GM23338 (cell line): ENCODE measurements at regions not wholly inside any gene's neighbourhood (a gene's known extent, or its start where the extent isn't known, plus 50 kb on each side); places are given as distances from the start of the nearest gene placed in this dataset.

Source experiments
- ATAC-seq: fragments of 200-7000 bp; cut with Tn5 transposase; 3 replicates; pipeline ENCODE4 v1.9.1; 2020
- DNase-seq: peaks from one replicate; pipeline ENCODE4 v3.0.0-alpha.2; 2015; ENCODE audit warnings: low spot score
- H2AFZ ChIP-seq: fragments of 200-600 bp; sonication (generic); 2 replicates; pipeline ENCODE4 v1.8.0; 2016; ENCODE audit warnings: antibody characterized with exemption, mild to moderate bottlenecking, moderate library complexity
- H3F3A ChIP-seq: fragments of 200-600 bp; sonication (generic); replicated peaks from 2 replicates; pipeline ENCODE4 v1.8.0; 2017; ENCODE audit warnings: antibody characterized with exemption, mixed run types, low read depth
- H3K27ac ChIP-seq: fragments of 200-600 bp; sonication (generic); 2 replicates; pipeline ENCODE4 v1.6.1; 2016; ENCODE audit warnings: low read depth
- H3K27me3 ChIP-seq: fragments of 200-600 bp; sonication (generic); 2 replicates; pipeline ENCODE4 v1.8.0; 2016; ENCODE audit warnings: mild to moderate bottlenecking, mixed run types, moderate library complexity; ENCODE audit not compliant: insufficient read depth
- H3K36me3 ChIP-seq: fragments of 200-600 bp; sonication (generic); 2 replicates; pipeline ENCODE4 v1.8.0; 2016; ENCODE audit warnings: mild to moderate bottlenecking; ENCODE audit not compliant: insufficient read depth
- H3K4me1 ChIP-seq: fragments of 200-600 bp; sonication (generic); 2 replicates; pipeline ENCODE4 v1.8.0; 2016; ENCODE audit warnings: mild to moderate bottlenecking, moderate library complexity; ENCODE audit not compliant: insufficient read depth
- H3K4me2 ChIP-seq: fragments of 200-600 bp; sonication (generic); 2 replicates; pipeline ENCODE4 v1.7.1; 2017; ENCODE audit warnings: mixed run types
- H3K4me3 ChIP-seq: fragments of 200-600 bp; sonication (generic); 2 replicates; pipeline ENCODE4 v1.6.1; 2016; ENCODE audit warnings: mixed run types
- H3K79me2 ChIP-seq: fragments of 200-600 bp; sonication (generic); replicated peaks from 2 replicates; pipeline ENCODE4 v1.8.0; 2017; ENCODE audit warnings: mild to moderate bottlenecking; ENCODE audit not compliant: insufficient read depth
- H3K9me2 ChIP-seq: fragments of 200-600 bp; sonication (generic); 2 replicates; pipeline ENCODE4 v1.8.0; 2017; ENCODE audit not compliant: insufficient read depth
- H4K20me1 ChIP-seq: fragments of 200-600 bp; sonication (generic); replicated peaks from 2 replicates; pipeline ENCODE4 v1.8.0; 2017; ENCODE audit warnings: mild to moderate bottlenecking; ENCODE audit not compliant: insufficient read depth
- H3K27ac Mint-ChIP-seq: 2 replicates; pipeline ENCODE4 v1.8.0; 2020; ENCODE audit warnings: inconsistent platforms, mild to moderate bottlenecking, moderate library complexity, mixed read lengths
- H3K27me3 Mint-ChIP-seq: 3 replicates; pipeline ENCODE4 v1.8.0; 2022; ENCODE audit warnings: low read depth, mild to moderate bottlenecking, moderate library complexity, mixed read lengths, inconsistent platforms; ENCODE audit not compliant: insufficient read depth, poor library complexity
- H3K36me3 Mint-ChIP-seq: 3 replicates; pipeline ENCODE4 v1.8.0; 2021; ENCODE audit warnings: low read depth, mild to moderate bottlenecking, inconsistent platforms, moderate library complexity, mixed read lengths
- H3K4me1 Mint-ChIP-seq: 3 replicates; pipeline ENCODE4 v1.8.0; 2020; ENCODE audit warnings: mild to moderate bottlenecking, inconsistent platforms, mixed read lengths
- H3K4me3 Mint-ChIP-seq: 3 replicates; pipeline ENCODE4 v1.8.0; 2021; ENCODE audit warnings: moderate library complexity, mild to moderate bottlenecking, inconsistent platforms, mixed read lengths
- H3K9me3 Mint-ChIP-seq: 3 replicates; pipeline ENCODE4 v1.8.0; 2020; ENCODE audit warnings: moderate library complexity, mild to moderate bottlenecking, inconsistent platforms, mixed read lengths
- CREB1 ChIP-seq: fragments of 250-450 bp; sonication (Bioruptor Pico); IDR thresholded peaks from 2 replicates; pipeline ENCODE4 v1.5.0; 2020; ENCODE audit warnings: low read depth, mild to moderate bottlenecking, moderate library complexity
- ETS1 ChIP-seq: IDR thresholded peaks from 2 replicates; pipeline ENCODE4 v1.6.1; 2016; ENCODE audit warnings: antibody characterized with exemption
- EZH2phosphoT487 ChIP-seq: fragments of 200-600 bp; sonication (generic); IDR thresholded peaks from one replicate; pipeline ENCODE4 v1.8.1; 2018; ENCODE audit warnings: antibody characterized with exemption; ENCODE audit not compliant: unreplicated experiment
- JUNB ChIP-seq: IDR thresholded peaks from one replicate; pipeline ENCODE4 v1.6.1; 2016; ENCODE audit warnings: antibody characterized with exemption; ENCODE audit not compliant: unreplicated experiment
- NANOG ChIP-seq: IDR thresholded peaks from 2 replicates; pipeline ENCODE4 v1.6.1; 2016; ENCODE audit warnings: antibody characterized with exemption, borderline replicate concordance
- POLR2AphosphoS5 ChIP-seq: IDR thresholded peaks from 2 replicates; pipeline ENCODE4 v1.6.1; 2016; ENCODE audit warnings: antibody characterized with exemption, low read depth
- REST ChIP-seq: IDR thresholded peaks from one replicate; pipeline ENCODE4 v1.6.1; 2018; ENCODE audit warnings: antibody characterized with exemption; ENCODE audit not compliant: unreplicated experiment
- ZNF114 ChIP-seq: fragments of 250-450 bp; sonication (Bioruptor Pico); IDR thresholded peaks from 2 replicates; pipeline ENCODE4 v1.5.0; 2020; ENCODE audit warnings: mild to moderate bottlenecking, moderate library complexity
- ZNF331 ChIP-seq: fragments of 250-450 bp; sonication (Bioruptor Pico); IDR thresholded peaks from 2 replicates; pipeline ENCODE4 v1.5.0; 2020; ENCODE audit warnings: low read depth, mild to moderate bottlenecking, moderate library complexity
- ZNF462 ChIP-seq: fragments of 250-450 bp; sonication (Bioruptor Pico); IDR thresholded peaks from 2 replicates; pipeline ENCODE4 v1.5.0; 2020; ENCODE audit warnings: mild to moderate bottlenecking, moderate library complexity

- TF ChIP-seq EZH2phosphoT487 (no peak), NANOG (no peak), ZNF114 (CRISPR knock-in tag) (no peak), JUNB (no peak), ZNF331 (CRISPR knock-in tag) (no peak), POLR2AphosphoS5 (no peak)
- ATAC-seq (no peak), DNase-seq (no peak)
- no peak overlapping the region for H3K4me3 Mint-ChIP-seq
- H3K27ac Mint-ChIP-seq: no peak overlapping the region
- peaks cover 9% of the 10 kb centered on the region; the same call in 2 of the 3 replicates for H3K36me3 Mint-ChIP-seq
- Histone ChIP-seq H4K20me1 (no peaks in the 10 kb centered on the region), H2AFZ (no peak overlapping the region), H3K4me1 (no peaks in the 10 kb centered on the region; the same call in 1 of the 2 replicates), H3K79me2 (no peaks in the 10 kb centered on the region), H3K4me3 (no peak overlapping the region), H3F3A (no peaks in the 10 kb centered on the region), H3K4me2 (no peak overlapping the region), H3K27ac (no peak overlapping the region), H3K36me3 (no peaks in the 10 kb centered on the region), H3K27me3 (no peaks in the 10 kb centered on the region), H3K9me2 (0 out of 2 replicates have a peak, but pooled peaks cover 7% of the 10 kb centered on the region)
- no peaks in the 10 kb centered on the region for H3K4me1 Mint-ChIP-seq
- peaks cover 17% of the 10 kb centered on the region for H3K9me3 Mint-ChIP-seq
- no peaks in the 10 kb centered on the region for H3K27me3 Mint-ChIP-seq
These were observed 54.9 kb upstream of the TMEM158 start for GRCh38 chr3:45280971-45281370.

- H3K36me3 Mint-ChIP-seq: peaks cover 10% of the 10 kb centered on the region; the same call in 2 of the 3 replicates
- H3K27ac Mint-ChIP-seq: no peak overlapping the region
- Histone ChIP-seq H3K4me3 (no peak overlapping the region), H3K79me2 (no peaks in the 10 kb centered on the region), H3K27me3 (no peaks in the 10 kb centered on the region), H3K27ac (no peak overlapping the region), H3K4me2 (no peak overlapping the region), H4K20me1 (no peaks in the 10 kb centered on the region), H3F3A (no peaks in the 10 kb centered on the region), H3K4me1 (no peaks in the 10 kb centered on the region), H3K9me2 (0 out of 2 replicates have a peak, but pooled peaks cover 6% of the 10 kb centered on the region), H3K36me3 (no peaks in the 10 kb centered on the region; the same call in 1 of the 2 replicates), H2AFZ (no peak overlapping the region)
- TF ChIP-seq JUNB (no peak), ZNF462 (CRISPR knock-in tag) (no peak), ETS1 (no peak), ZNF331 (CRISPR knock-in tag) (no peak), ZNF114 (CRISPR knock-in tag) (no peak), CREB1 (CRISPR knock-in tag) (no peak), REST (no peak)
- peaks cover 3% of the 10 kb centered on the region for H3K27me3 Mint-ChIP-seq
- H3K9me3 Mint-ChIP-seq: peaks cover 12% of the 10 kb centered on the region
- H3K4me1 Mint-ChIP-seq: no peaks in the 10 kb centered on the region
- DNase-seq (no peak), ATAC-seq (no peak)
- H3K4me3 Mint-ChIP-seq: no peak overlapping the region
These were observed 57.4 kb upstream of the TMEM158 start for GRCh38 chr3:45283471-45283870.
